ENCODE measurements at regions not wholly inside any gene's neighbourhood (a gene's known extent, or its start where the extent isn't known, plus 50 kb on each side); places are given as distances from the start of the nearest gene placed in this dataset.

DNA sequence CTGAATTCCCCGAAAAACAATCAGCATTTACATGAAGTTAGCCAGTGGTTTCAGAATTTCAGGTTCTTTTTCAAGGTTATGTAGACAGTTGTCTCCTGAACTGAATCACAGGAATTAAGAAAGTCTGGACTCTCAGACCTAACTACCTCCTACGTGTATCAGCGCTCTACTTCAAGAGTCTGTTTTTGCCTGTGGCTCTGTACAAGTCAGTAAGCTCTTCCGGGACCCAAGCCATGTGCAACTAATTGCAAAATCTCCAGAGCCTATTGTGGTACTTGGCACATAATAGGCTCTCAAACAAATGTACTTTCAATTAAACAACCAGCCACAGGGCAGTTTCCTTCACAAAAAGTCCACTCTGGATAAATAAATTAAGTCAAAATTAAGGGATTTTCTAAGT lies 414.2 kb downstream of the PDCD6IP start:
- intact Hi-C loops (cut with DNase I; ENCODE audit: low total_unique reads) = no loop called here
- Histone ChIP-seq H3K4me3 (no peak overlapping the region), H3K27ac (peak overlapping the region; percentile 64 to 73), H3K9me3 (no peaks in the 10 kb centered on the region), H3K36me3 (no peaks in the 10 kb centered on the region), H3K27me3 (no peaks in the 10 kb centered on the region), H3K4me1 (peaks cover 0 to 51% (median 28%) of the 10 kb centered on the region in 4 donors)
- TF ChIP-seq, protein P1, sequence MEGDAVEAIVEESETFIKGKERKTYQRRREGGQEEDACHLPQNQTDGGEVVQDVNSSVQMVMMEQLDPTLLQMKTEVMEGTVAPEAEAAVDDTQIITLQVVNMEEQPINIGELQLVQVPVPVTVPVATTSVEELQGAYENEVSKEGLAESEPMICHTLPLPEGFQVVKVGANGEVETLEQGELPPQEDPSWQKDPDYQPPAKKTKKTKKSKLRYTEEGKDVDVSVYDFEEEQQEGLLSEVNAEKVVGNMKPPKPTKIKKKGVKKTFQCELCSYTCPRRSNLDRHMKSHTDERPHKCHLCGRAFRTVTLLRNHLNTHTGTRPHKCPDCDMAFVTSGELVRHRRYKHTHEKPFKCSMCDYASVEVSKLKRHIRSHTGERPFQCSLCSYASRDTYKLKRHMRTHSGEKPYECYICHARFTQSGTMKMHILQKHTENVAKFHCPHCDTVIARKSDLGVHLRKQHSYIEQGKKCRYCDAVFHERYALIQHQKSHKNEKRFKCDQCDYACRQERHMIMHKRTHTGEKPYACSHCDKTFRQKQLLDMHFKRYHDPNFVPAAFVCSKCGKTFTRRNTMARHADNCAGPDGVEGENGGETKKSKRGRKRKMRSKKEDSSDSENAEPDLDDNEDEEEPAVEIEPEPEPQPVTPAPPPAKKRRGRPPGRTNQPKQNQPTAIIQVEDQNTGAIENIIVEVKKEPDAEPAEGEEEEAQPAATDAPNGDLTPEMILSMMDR (IDR thresholded peaks at IDR 0.05) = no peak
- peak; percentile 66 to 81 for DNase-seq

- TF ChIP-seq, protein P1 (IDR thresholded peaks at IDR 0.05) = no peak
- peak overlapping the region; percentile 64 to 73 for H3K27ac ChIP-seq
- DNase-seq = no peak
- no peaks in the 10 kb centered on the region for H3K9me3 ChIP-seq
- no peaks in the 10 kb centered on the region for H3K36me3 ChIP-seq
- no peak overlapping the region for H3K4me3 ChIP-seq
- H3K27me3 ChIP-seq = no peaks in the 10 kb centered on the region
- intact Hi-C loops (cut with DNase I; ENCODE audit: low total_unique reads) = no loop called here
- peaks cover 0 to 47% (median 24%) of the 10 kb centered on the region in 4 donors for H3K4me1 ChIP-seq
These were observed 415.0 kb downstream of the PDCD6IP start for GRCh38 chr3:34213478-34213877.

GRCh38 chr3:34216711-34217335 lies 418.4 kb downstream of the PDCD6IP start:
- DNase-seq = no peak
- Histone ChIP-seq H3K9me3 (no peaks in the 10 kb centered on the region), H3K4me1 (peaks cover 0 to 40% (median 18%) of the 10 kb centered on the region in 4 donors), H3K4me3 (no peak overlapping the region), H3K36me3 (no peaks in the 10 kb centered on the region), H3K27me3 (no peaks in the 10 kb centered on the region), H3K27ac (no peak overlapping the region)
- intact Hi-C loops (cut with DNase I; ENCODE audit: low total_unique reads) = no loop called here
- TF ChIP-seq, protein P1 (IDR thresholded peaks at IDR 0.05) = no peak

DNA sequence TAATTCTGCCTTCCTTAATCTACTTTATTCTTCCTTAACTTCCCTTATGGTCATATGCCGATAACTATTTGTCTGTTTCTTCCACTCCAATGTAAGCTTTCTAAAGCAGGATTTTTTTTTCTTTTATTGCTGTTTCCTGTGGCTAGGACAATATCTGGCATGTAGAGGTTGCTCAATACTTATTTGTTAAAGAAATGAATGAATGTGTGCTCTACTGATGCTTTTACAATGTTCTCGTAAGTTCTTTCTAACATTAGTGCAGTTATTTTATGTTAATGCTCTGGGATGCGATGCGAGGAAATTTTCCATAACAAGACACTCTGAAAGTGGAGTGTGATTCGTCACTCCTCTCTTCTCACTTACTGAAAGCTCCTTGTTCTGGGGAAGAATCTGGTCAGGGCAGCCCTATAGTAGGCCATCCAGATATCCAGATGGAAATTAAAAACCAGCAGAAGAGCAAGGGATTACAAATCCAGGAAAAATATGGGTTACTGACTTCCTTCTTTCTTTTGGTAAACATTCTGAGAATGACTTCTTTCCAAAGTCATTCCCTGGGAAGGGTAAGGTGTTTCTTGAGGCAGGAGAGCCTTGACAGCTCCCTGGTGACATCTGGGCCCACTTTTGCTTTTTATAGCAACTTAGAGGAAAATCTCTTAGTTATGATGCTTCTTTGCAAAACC lies 420.4 kb downstream of the PDCD6IP start:
- no peak for DNase-seq
- no peaks in the 10 kb centered on the region for H3K36me3 ChIP-seq
- H3K4me1 ChIP-seq = peaks cover 0 to 21% (median 0%) of the 10 kb centered on the region in 4 donors
- H3K4me3 ChIP-seq = no peak overlapping the region
- no peaks in the 10 kb centered on the region for H3K9me3 ChIP-seq
- intact Hi-C loops (cut with DNase I; ENCODE audit: low total_unique reads) = no loop called here
- no peaks in the 10 kb centered on the region for H3K27me3 ChIP-seq
- peak overlapping the region in 1 of 2 donors; percentile 43 for H3K27ac ChIP-seq
- TF ChIP-seq, protein P1 (IDR thresholded peaks at IDR 0.05) = no peak

GRCh38 chr3:34219556-34219955 lies 421.1 kb downstream of the PDCD6IP start:
- no peak for DNase-seq
- Histone ChIP-seq H3K27me3 (no peaks in the 10 kb centered on the region), H3K36me3 (no peaks in the 10 kb centered on the region), H3K4me3 (no peak overlapping the region), H3K4me1 (peaks cover 0 to 18% (median 0%) of the 10 kb centered on the region in 4 donors), H3K9me3 (no peaks in the 10 kb centered on the region), H3K27ac (peak overlapping the region in 1 of 2 donors; percentile 43)
- TF ChIP-seq, protein P1 (IDR thresholded peaks at IDR 0.05) = no peak
- intact Hi-C loops (cut with DNase I; ENCODE audit: low total_unique reads) = no loop called here
